BLaER1 (cell line): ENCODE measurements at regions not wholly inside any gene's neighbourhood (a gene's known extent, or its start where the extent isn't known, plus 50 kb on each side); places are given as distances from the start of the nearest gene placed in this dataset.

Experiments used
- H3K27ac ChIP-seq: shearing (Covaris generic); formaldehyde crosslinking; 2 replicates; pipeline ENCODE4 v1.8.1; 2022
- H3K27me3 ChIP-seq: shearing (Covaris generic); formaldehyde crosslinking; 2 replicates; pipeline ENCODE4 v1.8.1; 2022
- H3K36me3 ChIP-seq: shearing (Covaris generic); formaldehyde crosslinking; 2 replicates; pipeline ENCODE4 v1.8.1; 2022
- H3K4me1 ChIP-seq: shearing (Covaris generic); formaldehyde crosslinking; 2 replicates; pipeline ENCODE4 v1.8.1; 2022
- H3K4me2 ChIP-seq: shearing (Covaris generic); formaldehyde crosslinking; 2 replicates; pipeline ENCODE4 v1.8.1; 2022
- H3K4me3 ChIP-seq: shearing (Covaris generic); formaldehyde crosslinking; 2 replicates; pipeline ENCODE4 v1.8.1; 2022
- H3K9ac ChIP-seq: shearing (Covaris generic); formaldehyde crosslinking; 2 replicates; pipeline ENCODE4 v1.8.1; 2022
- H3K9me3 ChIP-seq: shearing (Covaris generic); formaldehyde crosslinking; 2 replicates; pipeline ENCODE4 v1.8.1; 2022
- H4K20me1 ChIP-seq: shearing (Covaris generic); formaldehyde crosslinking; 2 replicates; pipeline ENCODE4 v1.8.1; 2022
- Cebpa-rat ChIP-seq: shearing (Covaris generic); IDR thresholded peaks from 2 replicates; pipeline ENCODE4 v1.8.1; 2022

DNA sequence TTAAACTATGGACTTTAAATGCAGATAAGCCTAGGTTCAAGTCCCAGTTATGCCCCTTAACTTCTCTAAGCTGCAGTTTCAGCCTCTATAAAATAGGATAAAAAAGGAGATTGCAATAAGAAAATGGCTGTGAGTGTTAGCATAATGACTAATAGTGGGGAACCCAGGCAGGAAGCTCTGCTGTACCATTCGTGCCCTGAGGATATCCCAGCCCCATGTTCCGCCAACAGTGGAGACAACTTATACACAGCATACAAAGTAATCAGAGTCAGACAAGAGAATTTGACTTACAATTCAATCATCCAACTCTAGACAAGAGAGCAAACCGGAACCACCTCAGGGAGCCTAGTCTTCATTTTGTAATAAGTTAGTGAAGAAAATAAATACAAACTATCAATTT lies 141.5 kb upstream of the FSTL4 start:
- H3K27ac ChIP-seq, result no peak overlapping the region
- H3K9ac ChIP-seq, result no peak overlapping the region
- H3K9me3 ChIP-seq, result no peaks in the 10 kb centered on the region
- H4K20me1 ChIP-seq, result no peaks in the 10 kb centered on the region
- no peaks in the 10 kb centered on the region for H3K36me3 ChIP-seq
- TF ChIP-seq Cebpa-rat, result no peak
- H3K4me2 ChIP-seq, result no peak overlapping the region
- no peak overlapping the region for H3K4me3 ChIP-seq
- no peaks in the 10 kb centered on the region for H3K27me3 ChIP-seq
- H3K4me1 ChIP-seq, result peaks cover 23% of the 10 kb centered on the region

DNA sequence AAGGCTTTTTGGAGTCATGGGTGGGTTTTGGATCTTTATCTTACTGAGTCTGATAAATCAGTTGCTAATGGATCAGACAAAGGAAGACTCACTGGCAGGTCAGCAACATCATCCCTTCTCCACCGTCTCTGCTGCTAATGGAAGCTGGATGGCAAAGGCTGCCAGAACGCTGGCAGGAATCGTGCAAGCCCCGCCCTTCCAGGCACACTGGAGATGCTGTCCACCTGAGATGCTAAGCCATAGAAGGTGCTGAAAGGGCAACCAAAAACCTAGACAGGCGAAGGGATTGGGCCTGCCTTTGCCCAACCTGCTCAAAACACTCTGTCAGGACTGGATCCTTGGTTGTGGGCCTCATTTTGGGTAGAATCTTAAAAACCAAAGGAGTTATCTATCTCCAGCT lies 139.5 kb upstream of the FSTL4 start:
- Histone ChIP-seq H3K9ac (no peak overlapping the region), H3K4me3 (no peak overlapping the region), H3K36me3 (no peaks in the 10 kb centered on the region), H3K9me3 (peaks cover 2% of the 10 kb centered on the region), H3K4me2 (no peak overlapping the region), H3K4me1 (peaks cover 21% of the 10 kb centered on the region), H3K27me3 (no peaks in the 10 kb centered on the region), H4K20me1 (no peaks in the 10 kb centered on the region), H3K27ac (no peak overlapping the region)
- TF ChIP-seq Cebpa-rat, result no peak

DNA sequence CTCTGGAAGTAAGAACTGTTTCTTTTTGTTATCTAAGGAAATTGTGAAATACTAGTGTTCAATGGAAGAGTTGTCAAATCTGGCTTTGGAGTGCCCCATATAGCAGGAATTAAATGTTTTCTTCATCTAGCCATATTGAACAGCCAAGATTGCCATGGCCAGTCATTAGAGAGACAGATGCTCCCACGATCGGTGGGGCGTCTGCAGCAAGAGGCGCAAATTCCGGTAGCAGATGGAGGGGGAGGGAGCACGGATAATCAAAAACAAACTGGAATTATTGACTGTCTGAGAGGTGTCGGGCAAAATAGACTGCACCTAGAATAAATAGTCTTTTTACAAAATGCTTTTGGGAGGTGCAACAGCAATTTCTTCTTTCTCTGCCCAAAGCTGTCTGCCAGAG lies 139.1 kb upstream of the FSTL4 start:
- no peaks in the 10 kb centered on the region for H4K20me1 ChIP-seq
- no peak overlapping the region for H3K27ac ChIP-seq
- no peaks in the 10 kb centered on the region for H3K27me3 ChIP-seq
- H3K4me2 ChIP-seq, result no peak overlapping the region
- no peak overlapping the region for H3K9ac ChIP-seq
- peaks cover 5% of the 10 kb centered on the region for H3K9me3 ChIP-seq
- peaks cover 16% of the 10 kb centered on the region for H3K4me1 ChIP-seq
- no peak for TF ChIP-seq Cebpa-rat
- no peak overlapping the region for H3K4me3 ChIP-seq
- H3K36me3 ChIP-seq, result no peaks in the 10 kb centered on the region

DNA sequence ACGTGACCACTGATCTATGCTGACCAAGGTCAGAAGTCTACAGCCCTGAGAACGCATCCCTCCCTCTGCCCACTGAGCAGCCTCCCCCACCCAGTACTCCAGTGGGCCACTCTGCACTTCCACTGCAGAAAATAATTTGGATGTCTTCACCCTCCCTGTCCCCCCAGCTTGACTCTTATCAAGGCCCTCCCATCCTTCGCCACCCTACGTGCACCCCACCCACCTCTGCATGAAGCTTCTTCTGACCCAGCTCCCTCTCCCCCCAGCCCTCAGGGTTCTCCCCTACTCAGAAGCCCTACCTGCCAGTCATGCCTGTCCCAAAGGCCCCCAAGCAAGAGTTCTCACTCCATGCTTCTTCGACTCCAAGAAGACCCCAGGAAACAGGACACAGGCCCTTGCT lies 138.5 kb upstream of the FSTL4 start:
- no peak for TF ChIP-seq Cebpa-rat
- no peak overlapping the region for H3K4me3 ChIP-seq
- H3K27me3 ChIP-seq, result no peaks in the 10 kb centered on the region
- H4K20me1 ChIP-seq, result no peaks in the 10 kb centered on the region
- H3K4me2 ChIP-seq, result no peak overlapping the region
- peaks cover 11% of the 10 kb centered on the region for H3K4me1 ChIP-seq
- no peak overlapping the region for H3K27ac ChIP-seq
- H3K9ac ChIP-seq, result no peak overlapping the region
- H3K36me3 ChIP-seq, result no peaks in the 10 kb centered on the region
- peaks cover 5% of the 10 kb centered on the region for H3K9me3 ChIP-seq

DNA sequence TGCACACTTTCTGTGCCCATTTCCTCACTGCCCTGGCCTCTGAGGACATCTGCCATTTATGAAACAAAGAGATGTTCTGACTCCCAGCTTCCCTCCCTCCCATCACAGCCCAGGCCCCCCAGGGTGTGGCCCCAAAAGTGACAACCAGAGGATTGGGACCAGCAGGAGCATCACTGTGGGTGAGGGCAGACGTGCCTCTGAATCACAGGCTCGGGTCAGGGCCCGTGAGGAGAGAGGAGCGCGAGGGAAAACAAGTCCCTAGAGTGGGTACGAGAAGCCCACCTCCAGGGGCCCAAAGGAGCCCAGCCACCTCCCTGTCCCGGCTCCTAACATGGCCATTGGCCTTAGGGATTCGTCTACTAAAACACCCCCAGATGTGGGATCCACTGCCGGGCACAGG lies 138.0 kb upstream of the FSTL4 start:
- H3K4me1 ChIP-seq, result peaks cover 8% of the 10 kb centered on the region

DNA sequence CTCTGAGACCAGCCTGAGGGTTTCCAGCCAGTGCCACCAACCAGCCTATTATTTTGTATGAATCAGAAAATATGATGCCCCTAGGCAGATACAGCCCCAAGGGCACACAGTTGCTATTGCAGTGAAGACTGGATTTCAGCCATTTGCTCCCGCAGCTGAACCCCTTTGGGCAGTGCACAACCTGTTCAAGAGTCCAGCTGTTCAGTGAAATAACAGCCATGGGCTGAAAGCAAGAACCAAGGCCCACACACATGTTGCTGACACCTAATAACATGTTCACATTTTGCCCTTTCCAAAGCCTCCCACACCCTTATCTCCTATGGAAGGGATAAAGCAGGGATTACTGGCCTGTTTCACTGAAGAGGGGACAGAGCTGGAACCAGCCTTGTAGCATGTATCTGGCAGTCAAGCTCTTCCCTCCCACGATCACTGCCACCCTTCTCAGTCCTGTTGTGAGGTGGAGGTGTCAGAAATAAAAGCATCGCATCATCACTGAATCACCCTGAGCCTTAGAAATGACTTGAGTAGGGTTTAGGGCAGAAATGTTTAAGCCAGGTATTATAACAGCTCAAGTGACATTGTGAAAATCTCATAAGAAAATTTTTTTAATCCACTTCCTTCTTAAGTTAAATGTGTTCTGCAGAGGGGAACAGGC lies 137.1 kb upstream of the FSTL4 start:
- H3K4me3 ChIP-seq, result no peak overlapping the region
- no peak overlapping the region for H3K27ac ChIP-seq
- H3K27me3 ChIP-seq, result no peaks in the 10 kb centered on the region
- peaks cover 5% of the 10 kb centered on the region for H3K9me3 ChIP-seq
- no peak overlapping the region for H3K4me2 ChIP-seq
- H3K36me3 ChIP-seq, result no peaks in the 10 kb centered on the region
- peaks cover 11% of the 10 kb centered on the region for H3K4me1 ChIP-seq
- H4K20me1 ChIP-seq, result no peaks in the 10 kb centered on the region
- TF ChIP-seq Cebpa-rat, result no peak
- H3K9ac ChIP-seq, result no peak overlapping the region

More for the DNA sequence above, 138.0 kb upstream of the FSTL4 start:
- no peaks in the 10 kb centered on the region for H4K20me1 ChIP-seq
- no peak overlapping the region for H3K9ac ChIP-seq
- no peak for TF ChIP-seq Cebpa-rat
- H3K27ac ChIP-seq, result no peak overlapping the region
- H3K4me2 ChIP-seq, result no peak overlapping the region
- no peak overlapping the region for H3K4me3 ChIP-seq
- no peaks in the 10 kb centered on the region for H3K27me3 ChIP-seq
- peaks cover 5% of the 10 kb centered on the region for H3K9me3 ChIP-seq
- no peaks in the 10 kb centered on the region for H3K36me3 ChIP-seq

DNA sequence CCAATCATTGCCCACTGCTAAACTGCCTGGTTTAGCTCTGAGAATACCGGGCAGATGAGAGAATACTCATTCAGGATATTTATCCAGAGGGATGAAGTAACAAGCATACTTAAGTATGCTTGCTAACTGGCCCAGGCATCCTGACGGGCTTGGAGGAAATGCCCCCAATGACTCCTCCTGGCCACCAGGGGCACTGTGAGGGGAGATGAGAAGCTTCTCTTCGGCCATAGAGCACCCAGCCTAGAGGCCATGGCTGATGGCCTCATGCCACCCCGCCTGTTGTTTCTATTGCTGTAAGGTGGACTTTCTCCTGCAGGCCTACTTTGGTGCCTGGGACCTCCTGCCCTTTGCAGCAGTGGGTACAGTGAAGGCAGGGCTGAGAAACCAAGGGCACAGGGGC lies 134.5 kb upstream of the FSTL4 start:
- Histone ChIP-seq H3K9me3 (peaks cover 5% of the 10 kb centered on the region), H3K4me2 (no peak overlapping the region), H3K27ac (no peak overlapping the region), H3K27me3 (no peaks in the 10 kb centered on the region), H4K20me1 (no peaks in the 10 kb centered on the region), H3K36me3 (no peaks in the 10 kb centered on the region), H3K9ac (no peak overlapping the region), H3K4me1 (peaks cover 37% of the 10 kb centered on the region), H3K4me3 (no peak overlapping the region)
- no peak for TF ChIP-seq Cebpa-rat

DNA sequence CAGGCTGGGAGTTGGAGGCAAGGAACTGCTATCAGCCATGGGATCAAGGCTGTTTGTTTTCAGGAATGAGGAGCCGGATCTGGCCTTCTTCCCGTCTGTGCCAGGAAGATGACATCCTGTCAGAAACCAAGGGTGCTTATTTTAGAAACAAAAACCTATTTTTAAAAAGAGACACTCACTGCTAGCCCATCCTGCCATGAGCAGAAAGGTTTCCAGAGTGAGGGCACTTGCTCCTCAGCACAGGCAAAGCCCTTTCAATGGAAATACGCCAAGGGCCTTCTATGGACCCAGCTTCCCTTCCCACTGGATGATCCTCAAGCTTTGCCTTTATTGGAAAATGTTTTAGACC lies 132.6 kb upstream of the FSTL4 start:
- no peak overlapping the region for H3K27ac ChIP-seq
- TF ChIP-seq Cebpa-rat, result no peak
- H3K4me2 ChIP-seq, result peak overlapping the region; percentile 77
- peaks cover 45% of the 10 kb centered on the region for H3K4me1 ChIP-seq
- no peak overlapping the region for H3K9ac ChIP-seq
- no peaks in the 10 kb centered on the region for H4K20me1 ChIP-seq
- H3K4me3 ChIP-seq, result no peak overlapping the region
- H3K9me3 ChIP-seq, result peaks cover 5% of the 10 kb centered on the region
- H3K36me3 ChIP-seq, result no peaks in the 10 kb centered on the region
- no peaks in the 10 kb centered on the region for H3K27me3 ChIP-seq

DNA sequence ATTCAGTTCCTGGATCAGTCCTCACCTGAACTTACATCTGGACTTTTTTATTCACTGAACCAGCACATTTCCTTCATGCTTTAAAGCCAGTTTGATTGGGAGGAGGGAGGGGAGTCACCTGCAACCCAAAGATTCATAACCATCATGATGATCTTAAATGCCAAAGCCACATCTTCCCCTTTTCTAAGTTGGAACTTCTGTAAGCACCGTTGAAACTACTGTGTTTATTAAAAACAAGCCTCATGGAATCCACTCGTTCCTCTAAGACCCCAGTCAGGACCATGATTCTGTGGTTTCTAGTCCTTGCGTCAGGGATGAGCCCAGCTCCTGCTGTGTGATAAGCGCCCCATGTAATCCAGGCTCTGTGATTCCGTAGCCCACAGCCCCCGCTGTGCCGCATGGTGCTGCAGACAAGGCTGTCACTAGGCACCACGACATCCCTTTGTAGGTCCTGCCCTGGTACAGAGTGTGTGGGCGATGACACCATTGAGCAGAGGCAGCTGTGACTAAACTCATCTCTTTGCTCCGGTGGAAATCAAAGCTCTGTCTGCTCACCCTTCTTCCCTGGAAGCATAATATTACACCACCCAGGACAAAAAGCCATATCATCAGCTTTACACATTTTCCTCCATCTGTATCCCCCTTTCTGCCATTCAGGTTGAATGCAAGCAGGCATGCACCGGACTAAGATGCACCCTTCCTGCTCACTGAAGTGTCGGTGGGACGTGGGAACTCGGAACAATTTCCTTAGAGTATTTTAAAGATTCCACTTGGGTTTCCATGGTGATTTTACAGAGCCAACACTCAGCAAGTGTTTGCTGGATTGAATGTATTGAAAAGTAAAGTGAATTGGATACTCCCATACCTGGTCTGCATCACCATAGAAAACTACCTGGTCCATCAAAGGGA lies 132.0 kb upstream of the FSTL4 start:
- Histone ChIP-seq H3K36me3 (no peaks in the 10 kb centered on the region), H3K27ac (peak overlapping the region; percentile 0; the same call in 1 of the 2 replicates), H3K9ac (no peak overlapping the region; the same call in 1 of the 2 replicates), H4K20me1 (no peaks in the 10 kb centered on the region), H3K4me1 (peaks cover 45% of the 10 kb centered on the region), H3K9me3 (peaks cover 5% of the 10 kb centered on the region), H3K27me3 (no peaks in the 10 kb centered on the region), H3K4me3 (no peak overlapping the region), H3K4me2 (peak overlapping the region; percentile 77)
- no peak for TF ChIP-seq Cebpa-rat

DNA sequence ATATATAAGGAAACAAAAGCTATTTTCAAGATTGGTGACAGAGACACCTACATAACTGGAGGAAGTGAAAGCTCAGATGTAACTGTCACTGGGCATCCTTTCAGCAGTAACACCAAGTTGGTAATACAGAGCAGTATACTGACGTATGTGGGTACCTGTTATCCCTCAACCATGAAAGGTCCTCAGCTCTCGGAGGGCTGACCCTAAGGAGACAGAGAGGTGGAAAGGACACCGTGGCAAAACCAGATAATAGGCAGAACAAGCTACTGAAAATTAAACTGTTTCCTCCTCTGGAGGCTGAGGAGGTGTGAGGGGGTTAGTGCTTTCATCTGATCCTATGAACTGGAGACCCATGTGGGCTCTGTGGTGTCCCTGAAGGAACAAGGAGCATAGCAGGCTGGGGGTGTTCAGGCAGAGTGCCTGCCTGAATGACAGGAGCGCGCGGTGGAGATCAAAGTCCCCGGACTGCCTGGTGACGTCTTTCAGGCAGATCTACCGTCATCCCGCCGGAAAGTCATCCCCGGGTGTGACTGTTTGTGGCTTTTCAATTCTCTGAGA lies 130.2 kb upstream of the FSTL4 start:
- no peaks in the 10 kb centered on the region for H3K27me3 ChIP-seq
- no peak overlapping the region for H3K9ac ChIP-seq
- H4K20me1 ChIP-seq, result no peaks in the 10 kb centered on the region
- peaks cover 55% of the 10 kb centered on the region for H3K4me1 ChIP-seq
- H3K4me2 ChIP-seq, result peak overlapping the region; percentile 77
- no peak for TF ChIP-seq Cebpa-rat
- no peaks in the 10 kb centered on the region for H3K36me3 ChIP-seq
- peak overlapping the region; percentile 19; the same call in 1 of the 2 replicates for H3K4me3 ChIP-seq
- H3K9me3 ChIP-seq, result peaks cover 5% of the 10 kb centered on the region
- H3K27ac ChIP-seq, result peak overlapping the region; percentile 39; the same call in 1 of the 2 replicates
